ENCODE measurements at regions not wholly inside any gene's neighbourhood (a gene's known extent, or its start where the extent isn't known, plus 50 kb on each side); places are given as distances from the start of the nearest gene placed in this dataset.

DNA sequence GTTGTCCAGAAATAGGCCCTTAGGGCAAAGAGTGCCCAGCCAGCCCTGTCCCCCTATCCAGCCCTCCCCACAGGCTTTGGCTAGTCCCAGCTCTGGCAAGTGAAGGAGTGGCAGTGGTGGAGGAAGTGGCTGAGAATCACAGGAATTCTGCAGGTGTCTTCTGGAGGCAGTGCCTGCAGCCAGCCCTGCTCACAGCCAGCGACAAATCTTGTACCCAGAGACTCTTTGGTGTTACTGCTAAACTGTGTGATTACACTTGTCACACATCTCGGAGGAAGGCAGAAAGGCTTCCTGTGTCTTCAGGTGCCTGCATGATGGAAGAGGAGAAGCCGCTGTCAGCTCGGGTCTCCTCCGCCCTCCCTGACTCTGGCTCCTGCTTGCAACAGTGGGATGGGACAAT is 71.6 kb upstream of the GRIK3 start (continued):
- TF ChIP-seq, protein P1, sequence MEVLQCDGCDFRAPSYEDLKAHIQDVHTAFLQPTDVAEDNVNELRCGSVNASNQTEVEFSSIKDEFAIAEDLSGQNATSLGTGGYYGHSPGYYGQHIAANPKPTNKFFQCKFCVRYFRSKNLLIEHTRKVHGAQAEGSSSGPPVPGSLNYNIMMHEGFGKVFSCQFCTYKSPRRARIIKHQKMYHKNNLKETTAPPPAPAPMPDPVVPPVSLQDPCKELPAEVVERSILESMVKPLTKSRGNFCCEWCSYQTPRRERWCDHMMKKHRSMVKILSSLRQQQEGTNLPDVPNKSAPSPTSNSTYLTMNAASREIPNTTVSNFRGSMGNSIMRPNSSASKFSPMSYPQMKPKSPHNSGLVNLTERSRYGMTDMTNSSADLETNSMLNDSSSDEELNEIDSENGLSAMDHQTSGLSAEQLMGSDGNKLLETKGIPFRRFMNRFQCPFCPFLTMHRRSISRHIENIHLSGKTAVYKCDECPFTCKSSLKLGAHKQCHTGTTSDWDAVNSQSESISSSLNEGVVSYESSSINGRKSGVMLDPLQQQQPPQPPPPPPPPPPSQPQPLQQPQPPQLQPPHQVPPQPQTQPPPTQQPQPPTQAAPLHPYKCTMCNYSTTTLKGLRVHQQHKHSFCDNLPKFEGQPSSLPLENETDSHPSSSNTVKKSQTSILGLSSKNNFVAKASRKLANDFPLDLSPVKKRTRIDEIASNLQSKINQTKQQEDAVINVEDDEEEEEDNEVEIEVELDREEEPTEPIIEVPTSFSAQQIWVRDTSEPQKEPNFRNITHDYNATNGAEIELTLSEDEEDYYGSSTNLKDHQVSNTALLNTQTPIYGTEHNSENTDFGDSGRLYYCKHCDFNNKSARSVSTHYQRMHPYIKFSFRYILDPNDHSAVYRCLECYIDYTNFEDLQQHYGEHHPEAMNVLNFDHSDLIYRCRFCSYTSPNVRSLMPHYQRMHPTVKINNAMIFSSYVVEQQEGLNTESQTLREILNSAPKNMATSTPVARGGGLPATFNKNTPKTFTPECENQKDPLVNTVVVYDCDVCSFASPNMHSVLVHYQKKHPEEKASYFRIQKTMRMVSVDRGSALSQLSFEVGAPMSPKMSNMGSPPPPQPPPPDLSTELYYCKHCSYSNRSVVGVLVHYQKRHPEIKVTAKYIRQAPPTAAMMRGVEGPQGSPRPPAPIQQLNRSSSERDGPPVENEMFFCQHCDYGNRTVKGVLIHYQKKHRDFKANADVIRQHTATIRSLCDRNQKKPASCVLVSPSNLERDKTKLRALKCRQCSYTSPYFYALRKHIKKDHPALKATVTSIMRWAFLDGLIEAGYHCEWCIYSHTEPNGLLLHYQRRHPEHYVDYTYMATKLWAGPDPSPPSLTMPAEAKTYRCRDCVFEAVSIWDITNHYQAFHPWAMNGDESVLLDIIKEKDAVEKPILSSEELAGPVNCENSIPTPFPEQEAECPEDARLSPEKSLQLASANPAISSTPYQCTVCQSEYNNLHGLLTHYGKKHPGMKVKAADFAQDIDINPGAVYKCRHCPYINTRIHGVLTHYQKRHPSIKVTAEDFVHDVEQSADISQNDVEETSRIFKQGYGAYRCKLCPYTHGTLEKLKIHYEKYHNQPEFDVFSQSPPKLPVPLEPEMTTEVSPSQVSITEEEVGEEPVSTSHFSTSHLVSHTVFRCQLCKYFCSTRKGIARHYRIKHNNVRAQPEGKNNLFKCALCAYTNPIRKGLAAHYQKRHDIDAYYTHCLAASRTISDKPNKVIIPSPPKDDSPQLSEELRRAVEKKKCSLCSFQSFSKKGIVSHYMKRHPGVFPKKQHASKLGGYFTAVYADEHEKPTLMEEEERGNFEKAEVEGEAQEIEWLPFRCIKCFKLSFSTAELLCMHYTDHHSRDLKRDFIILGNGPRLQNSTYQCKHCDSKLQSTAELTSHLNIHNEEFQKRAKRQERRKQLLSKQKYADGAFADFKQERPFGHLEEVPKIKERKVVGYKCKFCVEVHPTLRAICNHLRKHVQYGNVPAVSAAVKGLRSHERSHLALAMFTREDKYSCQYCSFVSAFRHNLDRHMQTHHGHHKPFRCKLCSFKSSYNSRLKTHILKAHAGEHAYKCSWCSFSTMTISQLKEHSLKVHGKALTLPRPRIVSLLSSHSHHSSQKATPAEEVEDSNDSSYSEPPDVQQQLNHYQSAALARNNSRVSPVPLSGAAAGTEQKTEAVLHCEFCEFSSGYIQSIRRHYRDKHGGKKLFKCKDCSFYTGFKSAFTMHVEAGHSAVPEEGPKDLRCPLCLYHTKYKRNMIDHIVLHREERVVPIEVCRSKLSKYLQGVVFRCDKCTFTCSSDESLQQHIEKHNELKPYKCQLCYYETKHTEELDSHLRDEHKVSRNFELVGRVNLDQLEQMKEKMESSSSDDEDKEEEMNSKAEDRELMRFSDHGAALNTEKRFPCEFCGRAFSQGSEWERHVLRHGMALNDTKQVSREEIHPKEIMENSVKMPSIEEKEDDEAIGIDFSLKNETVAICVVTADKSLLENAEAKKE (CRISPR knock-in tag; IDR thresholded peaks at IDR 0.05) = no peak
- TF ChIP-seq CTCF (conservative IDR thresholded peaks at IDR 0.05; ENCODE audit: low read depth in 2 of 2) = no peak

- no peak for ATAC-seq
- TF ChIP-seq JUNB (IDR thresholded peaks at IDR 0.05; ENCODE audit: unreplicated experiment) (no peak), NANOG (IDR thresholded peaks at IDR 0.05; ENCODE audit: borderline replicate concordance) (no peak), REST (IDR thresholded peaks at IDR 0.05; ENCODE audit: unreplicated experiment) (no peak)
Observed at GRCh38 chr1:37107153-37107907, 73.0 kb upstream of the GRIK3 start.

More at GRCh38 chr1:37107153-37107907, 73.0 kb upstream of the GRIK3 start:
- H3K4me1 Mint-ChIP-seq = 0 out of 3 replicates have a peak, but pooled peaks cover 3% of the 10 kb centered on the region
- Histone ChIP-seq H3K36me3 (ENCODE audit: insufficient read depth) (no peaks in the 10 kb centered on the region; the same call in 1 of the 2 replicates), H4K20me1 (replicated peaks; ENCODE audit: insufficient read depth) (no peaks in the 10 kb centered on the region), H3K27ac (ENCODE audit: low read depth) (no peak overlapping the region), H3K4me3 (no peak overlapping the region), H3K4me2 (no peak overlapping the region), H3K79me2 (replicated peaks; ENCODE audit: insufficient read depth) (no peaks in the 10 kb centered on the region), H2AFZ (no peak overlapping the region), H3K27me3 (ENCODE audit: insufficient read depth) (no peaks in the 10 kb centered on the region), H3F3A (replicated peaks; ENCODE audit: low read depth) (no peaks in the 10 kb centered on the region), H3K4me1 (ENCODE audit: insufficient read depth) (no peaks in the 10 kb centered on the region), H3K9me2 (ENCODE audit: insufficient read depth) (peaks cover 9% of the 10 kb centered on the region; the same call in 1 of the 2 replicates)
- H3K27ac Mint-ChIP-seq = peak overlapping the region; percentile 2; the same call in 1 of the 2 replicates
- H3K9me3 Mint-ChIP-seq = no peaks in the 10 kb centered on the region
- DNase-seq (ENCODE audit: low spot score) = no peak
- no peak overlapping the region for H3K4me3 Mint-ChIP-seq
- H3K27me3 Mint-ChIP-seq (ENCODE audit: insufficient read depth, low read depth, poor library complexity) = no peaks in the 10 kb centered on the region
- H3K36me3 Mint-ChIP-seq (ENCODE audit: low read depth) = no peaks in the 10 kb centered on the region
